SK-N-MC (cell line): ENCODE measurements at regions not wholly inside any gene's neighbourhood (a gene's known extent, or its start where the extent isn't known, plus 50 kb on each side); places are given as distances from the start of the nearest gene placed in this dataset.
"Not testable (repeated sequence)": the region's sequence is repeated elsewhere in the genome, so short reads cannot be mapped to it uniquely, and the experiment has no call there.

Experiments used
- DNase-seq: peaks from one replicate; pipeline ENCODE4 v3.0.0-alpha.2; 2011; ENCODE audit warnings: low read depth, low spot score
- H3K27ac ChIP-seq: fragments of 200-600 bp; sonication (generic); 2 replicates; pipeline ENCODE4 v1.5.1; 2016; ENCODE audit warnings: mixed run types
- H3K36me3 ChIP-seq: fragments of 200-600 bp; sonication (generic); 2 replicates; pipeline ENCODE4 v1.6.1; 2017; ENCODE audit warnings: antibody characterized with exemption, low read length, mixed read lengths; ENCODE audit not compliant: insufficient read depth
- H3K4me3 ChIP-seq: fragments of 200-600 bp; sonication (generic); 2 replicates; pipeline ENCODE4 v1.5.1; 2016
- H3K9ac ChIP-seq: fragments of 200-600 bp; sonication (generic); 2 replicates; pipeline ENCODE4 v1.8.0; 2017; ENCODE audit warnings: mixed run types, mixed read lengths; ENCODE audit not compliant: insufficient read length
- H3K9me3 ChIP-seq: fragments of 200-600 bp; sonication (generic); 2 replicates; pipeline ENCODE4 v1.6.1; 2017; ENCODE audit warnings: low read depth, mild to moderate bottlenecking, antibody characterized with exemption, low read length, moderate library complexity, mixed read lengths
- EZH2 ChIP-seq: fragments of 200-600 bp; sonication (generic); IDR thresholded peaks from one replicate; pipeline ENCODE4 v1.6.1; 2017; ENCODE audit warnings: antibody characterized with exemption
- FOXP2 ChIP-seq: optimal IDR thresholded peaks from 2 replicates; pipeline ENCODE3; 2011; ENCODE audit warnings: mild to moderate bottlenecking, moderate library complexity; ENCODE audit not compliant: insufficient read depth; ENCODE audit errors: extremely low read length, control extremely low read depth
- POLR2AphosphoS5 ChIP-seq: IDR thresholded peaks from 2 replicates; pipeline ENCODE4 v1.6.1; 2012; ENCODE audit warnings: mild to moderate bottlenecking, low read depth, low read length, borderline replicate concordance

DNA sequence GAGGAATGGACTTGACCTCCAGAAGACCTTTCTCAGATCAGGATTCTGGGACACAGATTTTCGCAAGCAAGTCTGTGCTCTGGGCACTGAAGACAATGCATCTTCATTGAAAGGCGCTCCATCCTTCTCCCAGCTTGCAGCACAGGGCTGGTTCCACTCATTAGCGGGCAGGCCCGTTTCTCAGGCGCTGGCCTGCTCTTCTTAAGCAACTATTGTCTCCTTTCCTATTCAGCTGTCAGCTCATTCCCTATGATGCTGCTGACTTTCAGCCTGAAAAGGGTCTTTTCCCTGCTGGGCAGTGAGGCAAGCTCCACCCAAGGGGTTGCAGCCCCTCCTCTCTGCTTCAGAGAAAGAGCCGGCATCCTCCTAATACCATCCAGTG, 91.9 kb upstream of the PLXNA2 start:
- DNase-seq = no peak
- Histone ChIP-seq H3K27ac (no peak overlapping the region), H3K9ac (no peak overlapping the region), H3K4me3 (no peak overlapping the region), H3K9me3 (no peaks in the 10 kb centered on the region), H3K36me3 (no peaks in the 10 kb centered on the region)
- no peak for TF ChIP-seq FOXP2
- TF ChIP-seq EZH2 = no peak
- no peak for TF ChIP-seq POLR2AphosphoS5

DNA sequence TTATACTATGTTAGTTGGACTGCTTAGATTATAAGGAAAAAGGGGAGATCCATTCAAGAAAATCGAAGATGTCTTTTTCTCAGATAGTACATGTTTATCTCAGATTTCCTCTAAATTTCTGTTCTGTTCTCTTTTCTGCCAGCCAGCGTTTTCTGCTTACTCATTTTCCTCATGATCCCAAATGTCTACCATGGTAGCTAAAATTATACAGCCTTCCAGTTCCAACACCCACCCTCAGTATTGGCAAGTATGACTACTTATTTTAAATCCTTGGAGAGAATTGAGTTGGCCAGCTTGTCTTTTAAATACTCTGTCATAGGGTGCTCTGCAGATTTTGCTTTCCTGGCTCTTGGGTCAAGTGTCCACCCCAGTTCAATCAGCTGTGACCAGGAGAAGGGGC, 95.7 kb upstream of the PLXNA2 start:
- DNase-seq = no peak
- no peak overlapping the region for H3K9ac ChIP-seq
- no peak overlapping the region for H3K27ac ChIP-seq
- TF ChIP-seq FOXP2 (no peak), POLR2AphosphoS5 (no peak), EZH2 (no peak)
- H3K4me3 ChIP-seq = no peak overlapping the region
- no peaks in the 10 kb centered on the region for H3K36me3 ChIP-seq
- no peaks in the 10 kb centered on the region for H3K9me3 ChIP-seq

DNA sequence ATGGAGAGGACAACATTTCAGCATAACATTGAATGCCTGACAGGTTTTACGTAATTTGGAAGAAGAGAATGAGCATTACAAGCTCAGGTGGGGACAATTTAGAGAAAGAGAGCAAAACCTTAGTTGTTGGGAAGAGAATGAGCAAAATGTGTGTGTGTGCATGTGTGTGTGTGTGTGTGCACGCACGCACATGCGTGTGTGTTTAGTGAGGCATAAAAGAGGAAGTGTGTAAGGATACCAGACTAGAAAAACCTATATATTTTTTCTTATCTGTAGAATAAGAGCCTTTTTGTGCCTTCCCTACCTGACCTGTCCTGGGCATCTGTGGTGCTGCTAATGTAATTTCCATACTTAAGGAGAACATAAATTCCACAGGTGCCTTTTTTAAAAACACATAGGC, 99.0 kb upstream of the PLXNA2 start:
- no peak for TF ChIP-seq EZH2
- TF ChIP-seq POLR2AphosphoS5 = no peak
- no peak for TF ChIP-seq FOXP2
- no peak for DNase-seq
- Histone ChIP-seq H3K36me3 (no peaks in the 10 kb centered on the region), H3K9me3 (no peaks in the 10 kb centered on the region), H3K27ac (no peak overlapping the region), H3K9ac (no peak overlapping the region), H3K4me3 (no peak overlapping the region)

DNA sequence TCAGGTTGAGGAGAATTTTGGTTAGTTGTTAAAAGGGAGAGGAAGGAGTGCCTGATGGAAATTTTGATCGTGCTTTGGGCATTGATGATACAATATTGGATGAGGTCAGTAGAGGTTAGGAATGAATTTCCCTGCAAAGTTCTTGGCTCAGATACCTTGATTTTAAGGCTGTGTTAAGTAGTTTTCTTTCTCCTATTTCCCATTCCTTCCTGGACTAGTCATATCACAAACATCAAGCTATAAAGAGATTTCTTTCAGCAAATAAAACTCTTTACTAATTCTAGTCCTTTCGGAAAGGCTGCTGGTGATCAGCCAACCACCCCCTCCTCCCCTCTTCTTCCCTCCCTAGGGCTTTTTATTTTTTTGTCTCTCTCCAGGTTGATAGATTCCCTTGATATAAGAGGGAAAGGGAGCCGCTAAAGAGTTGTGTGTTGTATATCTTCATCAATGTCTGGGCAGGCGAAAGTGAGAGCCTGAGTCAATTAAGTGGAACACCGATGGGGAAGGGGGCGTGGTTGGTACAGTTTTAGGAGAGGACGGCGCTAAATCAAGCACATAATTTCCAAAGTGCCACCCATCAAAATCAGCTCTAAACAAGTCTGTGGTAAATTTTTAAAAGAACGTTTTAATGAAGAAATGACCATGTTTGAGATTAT, 100.1 kb upstream of the PLXNA2 start:
- Histone ChIP-seq H3K36me3 (no peaks in the 10 kb centered on the region), H3K9ac (no peak overlapping the region), H3K9me3 (no peaks in the 10 kb centered on the region), H3K4me3 (no peak overlapping the region), H3K27ac (no peak overlapping the region)
- no peak for DNase-seq
- TF ChIP-seq EZH2 (no peak), FOXP2 (no peak), POLR2AphosphoS5 (no peak)

DNA sequence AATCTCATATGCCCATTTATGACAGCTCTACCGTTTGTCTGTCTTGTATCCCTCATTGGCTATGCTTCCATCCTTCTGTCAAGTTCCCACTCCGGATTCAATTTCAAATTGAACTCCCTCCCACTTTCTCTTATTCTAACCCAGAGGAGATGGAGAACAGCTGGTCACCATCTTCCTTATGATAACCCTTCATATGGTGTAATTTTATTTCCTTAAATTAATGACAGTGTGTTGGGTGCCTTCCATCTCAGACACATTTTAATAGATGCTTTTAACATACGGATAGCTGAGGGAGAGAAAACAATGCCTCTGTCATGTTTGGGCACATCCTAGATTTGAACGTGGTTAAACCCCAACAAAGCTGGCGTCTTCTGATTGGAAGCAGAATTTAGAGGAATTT, 103.0 kb upstream of the PLXNA2 start:
- H3K27ac ChIP-seq = no peak overlapping the region
- H3K36me3 ChIP-seq = no peaks in the 10 kb centered on the region
- DNase-seq = no peak
- H3K9me3 ChIP-seq = no peaks in the 10 kb centered on the region
- TF ChIP-seq POLR2AphosphoS5 (no peak), EZH2 (no peak), FOXP2 (no peak)
- no peak overlapping the region for H3K4me3 ChIP-seq
- H3K9ac ChIP-seq = no peak overlapping the region

DNA sequence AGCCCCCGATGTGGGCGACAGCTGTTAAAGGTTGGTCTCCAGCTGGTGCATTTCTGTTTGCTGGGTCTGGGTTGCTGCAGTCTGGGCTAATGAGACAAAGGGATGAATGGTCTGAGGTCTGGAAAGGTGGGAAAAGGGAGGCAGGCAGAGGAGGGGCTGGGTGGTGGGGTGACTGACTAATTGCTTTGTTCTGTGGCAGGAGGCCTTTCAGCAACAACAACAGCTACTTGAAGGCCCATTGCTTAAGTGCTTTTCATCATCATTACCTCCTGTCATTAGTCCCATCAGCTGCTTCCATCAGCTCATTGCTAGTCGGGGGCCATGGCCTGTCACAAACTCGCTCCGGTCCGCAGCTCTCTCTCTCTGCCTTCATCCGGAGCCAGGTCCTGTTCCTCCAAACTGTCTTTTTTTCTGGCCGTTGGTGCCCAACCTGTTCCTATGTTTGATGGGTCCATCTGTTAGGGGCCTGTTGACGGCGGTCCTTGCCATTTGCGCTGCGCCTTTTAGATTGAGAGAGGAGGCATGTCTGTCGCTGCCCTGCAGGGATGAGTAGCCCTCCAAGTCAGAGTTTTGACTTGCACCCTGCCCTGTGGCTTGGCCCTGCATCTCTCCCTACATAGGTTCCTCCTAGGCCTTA, 105.6 kb upstream of the PLXNA2 start:
- H3K4me3 ChIP-seq = no peak overlapping the region
- TF ChIP-seq POLR2AphosphoS5 (no peak), FOXP2 (no peak), EZH2 (no peak)
- no peak overlapping the region for H3K9ac ChIP-seq
- DNase-seq = no peak
- no peaks in the 10 kb centered on the region for H3K36me3 ChIP-seq
- no peak overlapping the region for H3K27ac ChIP-seq
- H3K9me3 ChIP-seq = no peaks in the 10 kb centered on the region

DNA sequence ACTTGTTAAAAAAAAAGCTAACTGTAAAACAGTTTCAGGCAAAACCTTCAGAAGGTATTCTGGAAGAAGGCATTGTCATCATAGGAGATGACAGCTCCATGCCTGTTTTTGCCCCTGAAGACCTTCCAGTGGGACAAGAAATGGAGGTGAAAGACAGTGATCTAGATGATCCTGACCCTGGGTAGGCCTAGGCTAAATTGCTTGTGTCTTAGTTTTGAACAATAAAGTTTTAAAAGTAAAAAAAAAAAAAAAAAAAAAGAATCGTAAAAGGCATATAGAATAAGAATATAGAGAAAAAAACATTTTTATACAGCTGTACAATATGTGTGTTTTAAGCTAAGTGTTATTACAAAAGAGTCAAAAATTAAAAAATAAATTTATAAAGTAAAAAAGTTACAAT, 106.6 kb upstream of the PLXNA2 start:
- Histone ChIP-seq H3K4me3 (no peak overlapping the region), H3K36me3 (no peaks in the 10 kb centered on the region), H3K27ac (no peak overlapping the region), H3K9me3 (no peaks in the 10 kb centered on the region), H3K9ac (no peak overlapping the region)
- DNase-seq = no peak
- TF ChIP-seq EZH2 (no peak), FOXP2 (no peak), POLR2AphosphoS5 (no peak)

DNA sequence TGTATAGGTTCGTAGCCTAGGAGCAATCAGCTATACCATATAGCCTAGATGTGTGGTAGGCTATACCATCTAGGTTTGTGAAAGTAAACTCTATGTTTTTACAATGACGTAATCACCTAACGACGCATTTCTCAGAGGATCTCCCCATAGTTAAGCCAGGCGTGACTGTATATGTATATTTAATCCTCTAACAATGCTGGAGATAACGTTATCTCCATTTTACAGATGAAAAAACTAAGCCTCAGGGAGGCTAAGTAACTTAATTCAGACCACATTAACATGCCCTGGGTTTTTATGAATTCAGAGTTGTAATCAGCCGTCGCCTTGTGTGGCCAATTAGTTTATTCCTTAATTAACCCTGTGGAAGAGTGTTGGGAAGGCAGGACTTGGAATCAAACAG, 107.7 kb upstream of the PLXNA2 start:
- Histone ChIP-seq H3K27ac (no peak overlapping the region), H3K4me3 (no peak overlapping the region), H3K36me3 (no peaks in the 10 kb centered on the region), H3K9ac (no peak overlapping the region), H3K9me3 (no peaks in the 10 kb centered on the region)
- no peak for TF ChIP-seq FOXP2
- TF ChIP-seq POLR2AphosphoS5 = no peak
- no peak for TF ChIP-seq EZH2
- DNase-seq = no peak

DNA sequence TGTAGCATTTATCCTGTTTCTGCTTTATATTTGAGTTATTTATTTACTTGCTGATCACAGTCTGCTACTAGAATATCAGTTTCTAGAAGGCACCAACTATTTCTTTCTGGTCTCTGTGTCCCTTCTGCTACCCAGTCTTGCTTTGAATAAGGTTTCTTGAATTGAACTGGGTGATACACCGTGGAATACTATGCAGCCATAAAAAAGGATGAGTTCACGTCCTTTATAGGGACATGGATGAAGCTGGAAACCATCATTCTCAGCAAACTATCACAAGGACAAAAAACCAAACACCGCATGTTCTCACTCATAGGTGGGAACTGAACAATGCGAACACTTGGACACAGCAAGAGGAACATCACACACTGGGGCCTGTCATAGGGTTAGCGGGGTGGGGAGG, 109.6 kb upstream of the PLXNA2 start:
- not testable (repeated sequence) for H3K27ac ChIP-seq, H3K36me3 ChIP-seq, H3K4me3 ChIP-seq, DNase-seq, H3K9ac ChIP-seq, H3K9me3 ChIP-seq
